H1 (cell line): ENCODE measurements at regions not wholly inside any gene's neighbourhood (a gene's known extent, or its start where the extent isn't known, plus 50 kb on each side); places are given as distances from the start of the nearest gene placed in this dataset.
"Not testable (repeated sequence)": the region's sequence is repeated elsewhere in the genome, so short reads cannot be mapped to it uniquely, and the experiment has no call there.

Experiments
- CTCF ChIA-PET: fragments of 300-600 bp; sonication (Branson Sonifier 250); formaldehyde crosslinking; loops from one replicate; lab custom pipeline; 2021; ENCODE audit not compliant: partially characterized antibody; lab: Charles Lee
- POLR2A ChIA-PET: fragments of 300-600 bp; sonication (Branson Sonifier 250); formaldehyde crosslinking; loops from one replicate; lab custom pipeline; 2021; ENCODE audit warnings: inconsistent platforms; ENCODE audit not compliant: partially characterized antibody; lab: Charles Lee
- DNase-seq, 2 experiments: peaks; one replicate each; pipeline versions ENCODE4 v3.0.0 to v3.0.0-alpha.2; 2010 to 2022; ENCODE audit warnings: low spot score in 2 of 2, low read depth in 1 of 2, mixed read lengths in 1 of 2
- FAIRE-seq: peaks from 2 replicates; lab custom pipeline; 2011; peaks lifted over from hg19 to GRCh38; lab: Jason Lieb, UNC
- H2AFZ ChIP-seq: 2 replicates; pipeline ENCODE4 v1.8.1; 2012; ENCODE audit warnings: low read length, inconsistent platforms
- H2AK5ac ChIP-seq: 2 replicates; pipeline ENCODE4 v1.6.1; 2013; ENCODE audit warnings: low read depth, low read length
- H2BK120ac ChIP-seq: replicated peaks from 2 replicates; pipeline ENCODE3; 2013; ENCODE audit warnings: low read depth, low read length, inconsistent platforms
- H2BK12ac ChIP-seq: 2 replicates; pipeline ENCODE4 v1.6.1; 2013; ENCODE audit warnings: low read depth, low read length
- H2BK15ac ChIP-seq: 2 replicates; pipeline ENCODE4 v1.6.1; 2013; ENCODE audit warnings: low read length
- H2BK20ac ChIP-seq: 2 replicates; pipeline ENCODE4 v1.6.1; 2013; ENCODE audit warnings: low read length
- H2BK5ac ChIP-seq: 2 replicates; pipeline ENCODE4 v1.6.1; 2013; ENCODE audit warnings: low read depth, low read length
- H3K14ac ChIP-seq: 2 replicates; pipeline ENCODE4 v1.6.1; 2013; ENCODE audit warnings: inconsistent platforms; ENCODE audit not compliant: insufficient read length
- H3K18ac ChIP-seq: 2 replicates; pipeline ENCODE4 v1.6.1; 2013; ENCODE audit warnings: low read length; ENCODE audit errors: extremely low read depth
- H3K23ac ChIP-seq: 2 replicates; pipeline ENCODE4 v1.6.1; 2013; ENCODE audit warnings: inconsistent platforms; ENCODE audit not compliant: insufficient read length
- H3K23me2 ChIP-seq: 2 replicates; pipeline ENCODE4 v1.6.1; 2013; ENCODE audit warnings: low read depth, low read length
- H3K27ac ChIP-seq: 2 replicates; pipeline ENCODE4 v1.6.1; 2011; ENCODE audit warnings: low read depth, low read length, inconsistent platforms
- H3K27me3 ChIP-seq, 4 experiments: replicated peaks in 1 of 4; 1 replicate in 1 of 4; 2 replicates in 3 of 4; pipeline versions ENCODE4 v1.6.1 to v1.8.1; 2011 to 2013; ENCODE audit warnings: low read length in 3 of 4, mild to moderate bottlenecking in 3 of 4, inconsistent platforms in 2 of 4, mixed read lengths in 2 of 4, moderate library complexity in 1 of 4; ENCODE audit not compliant: control insufficient read depth in 3 of 4, insufficient read depth in 3 of 4; ENCODE audit errors: extremely low read depth in 1 of 4
- H3K36me3 ChIP-seq, 4 experiments: 2 replicates each; pipeline versions ENCODE4 v1.6.1 to v1.8.1; 2011 to 2013; ENCODE audit warnings: mild to moderate bottlenecking in 4 of 4, low read length in 3 of 4, moderate library complexity in 2 of 4, control low read depth in 1 of 4, inconsistent platforms in 1 of 4; ENCODE audit not compliant: insufficient read depth in 4 of 4, control insufficient read depth in 2 of 4
- H3K4ac ChIP-seq: replicated peaks from 2 replicates; pipeline ENCODE3; 2013; ENCODE audit warnings: low read length, low read depth, mixed read lengths, inconsistent platforms; ENCODE audit not compliant: insufficient read length
- H3K4me1 ChIP-seq, 4 experiments: replicated peaks in 1 of 4; 1 replicate in 1 of 4; 2 replicates in 3 of 4; pipeline versions ENCODE4 v1.6.1 to v1.8.1; 2011 to 2013; ENCODE audit warnings: low read length in 3 of 4, inconsistent platforms in 2 of 4, mixed read lengths in 1 of 4; ENCODE audit not compliant: insufficient read depth in 4 of 4, control insufficient read depth in 3 of 4
- H3K4me2 ChIP-seq, 2 experiments: 2 replicates each; pipeline versions ENCODE4 v1.6.1 to v1.8.1; 2011 to 2013; ENCODE audit warnings: low read depth in 2 of 2, low read length in 2 of 2, control low read depth in 1 of 2, inconsistent platforms in 1 of 2, mild to moderate bottlenecking in 1 of 2; ENCODE audit not compliant: insufficient read depth in 1 of 2
- H3K4me3 ChIP-seq, 4 experiments: fragments of 200-600, 300-600 bp in 1 of 4; sonication (generic), shearing (Covaris generic), sonication (Bioruptor Twin) in 1 of 4; 2 replicates each; pipeline versions ENCODE4 v1.5.1 to v1.8.1; 2011 to 2016; ENCODE audit warnings: low read length in 4 of 4, low read depth in 3 of 4, control low read depth in 2 of 4, inconsistent platforms in 2 of 4, mild to moderate bottlenecking in 2 of 4, mixed read lengths in 1 of 4, moderate library complexity in 1 of 4; ENCODE audit not compliant: insufficient read depth in 2 of 4; ENCODE audit errors: extremely low read depth in 1 of 4
- H3K56ac ChIP-seq: replicated peaks from 2 replicates; pipeline ENCODE3; 2013; ENCODE audit warnings: low read depth, mild to moderate bottlenecking, mixed read lengths, low read length, inconsistent platforms; ENCODE audit not compliant: insufficient read length
- H3K79me1 ChIP-seq: 2 replicates; pipeline ENCODE4 v1.6.1; 2013; ENCODE audit warnings: low read depth, low read length, control low read depth
- H3K79me2 ChIP-seq, 2 experiments: 2 replicates each; pipeline versions ENCODE4 v1.6.1 to v1.8.1; 2012 to 2013; ENCODE audit warnings: low read length in 2 of 2, mild to moderate bottlenecking in 2 of 2, inconsistent platforms in 1 of 2; ENCODE audit not compliant: insufficient read depth in 2 of 2, control insufficient read depth in 1 of 2
- H3K9ac ChIP-seq, 4 experiments: replicated peaks in 1 of 4; 1 replicate in 1 of 4; 2 replicates in 3 of 4; pipeline versions ENCODE4 v1.6.1 to v1.8.1; 2011 to 2013; ENCODE audit warnings: low read depth in 3 of 4, low read length in 3 of 4, control low read depth in 2 of 4, mild to moderate bottlenecking in 2 of 4, moderate library complexity in 2 of 4, inconsistent platforms in 1 of 4; ENCODE audit errors: extremely low read depth in 1 of 4
- H3K9me3 ChIP-seq, 2 experiments: 2 replicates each; pipeline versions ENCODE4 v1.6.1 to v1.8.1; 2012 to 2013; ENCODE audit warnings: mild to moderate bottlenecking in 2 of 2, moderate library complexity in 2 of 2, control low read depth in 1 of 2, inconsistent platforms in 1 of 2, low read depth in 1 of 2, low read length in 1 of 2, mixed read lengths in 1 of 2; ENCODE audit not compliant: insufficient read depth in 2 of 2
- H4K20me1 ChIP-seq, 2 experiments: replicated peaks in 1 of 2; 2 replicates each; pipeline versions ENCODE3 to v1.8.1; 2011 to 2013; ENCODE audit warnings: inconsistent platforms in 2 of 2, low read length in 2 of 2, mild to moderate bottlenecking in 1 of 2; ENCODE audit not compliant: insufficient read depth in 2 of 2, control insufficient read depth in 1 of 2
- H4K5ac ChIP-seq: 2 replicates; pipeline ENCODE4 v1.6.1; 2013; ENCODE audit warnings: low read length, low read depth, mixed read lengths, inconsistent platforms; ENCODE audit not compliant: insufficient read length
- H4K8ac ChIP-seq: 2 replicates; pipeline ENCODE4 v1.8.0; 2013; ENCODE audit warnings: mild to moderate bottlenecking, moderate library complexity, low read length, inconsistent platforms; ENCODE audit not compliant: insufficient read depth; ENCODE audit errors: extremely low read depth
- H4K91ac ChIP-seq: replicated peaks from 2 replicates; pipeline ENCODE3; 2013; ENCODE audit warnings: low read length, mixed read lengths, inconsistent platforms; ENCODE audit not compliant: insufficient read length
- RAD21 ChIP-seq, 2 experiments: IDR thresholded peaks in 1 of 2; conservative IDR thresholded peaks in 1 of 2; 2 replicates each; pipeline ENCODE4 v1.6.1; 2011; ENCODE audit warnings: low read depth in 2 of 2, low read length in 2 of 2, improper control_type of control experiment in 1 of 2, inconsistent platforms in 1 of 2, mild to moderate bottlenecking in 1 of 2, moderate library complexity in 1 of 2
- WGBS, 2 experiments: shearing (Covaris generic) in 1 of 2; methylation state at CpG; one replicate each; pipeline versions ENCODE4 v1.1.6 to v1.1.7; 2013 to 2015; ENCODE audit warnings: low lambda C conversion rate in 2 of 2, mixed read lengths in 2 of 2, inconsistent platforms in 1 of 2, low coverage in 1 of 2, missing lambda C conversion rate in 1 of 2; ENCODE audit not compliant: insufficient replicate concordance in 2 of 2, insufficient coverage in 1 of 2, insufficient read length in 1 of 2; ENCODE audit errors: extremely low coverage in 1 of 2, missing lambda C conversion rate in 1 of 2; 5-methylcytosine and 5-hydroxymethylcytosine counted together
- TF ChIP-seq, protein P1 (sequence below), 3 experiments: IDR thresholded peaks; 1 replicate in 2 of 3; 2 replicates in 1 of 3; pipeline versions ENCODE4 v1.5.1 to v1.6.1; 2011; ENCODE audit warnings: low read length in 3 of 3, mild to moderate bottlenecking in 3 of 3, inconsistent platforms in 2 of 3, low read depth in 1 of 3, moderate library complexity in 1 of 3; ENCODE audit not compliant: insufficient read depth in 1 of 3; ENCODE audit errors: control extremely low read depth in 1 of 3

DNA sequence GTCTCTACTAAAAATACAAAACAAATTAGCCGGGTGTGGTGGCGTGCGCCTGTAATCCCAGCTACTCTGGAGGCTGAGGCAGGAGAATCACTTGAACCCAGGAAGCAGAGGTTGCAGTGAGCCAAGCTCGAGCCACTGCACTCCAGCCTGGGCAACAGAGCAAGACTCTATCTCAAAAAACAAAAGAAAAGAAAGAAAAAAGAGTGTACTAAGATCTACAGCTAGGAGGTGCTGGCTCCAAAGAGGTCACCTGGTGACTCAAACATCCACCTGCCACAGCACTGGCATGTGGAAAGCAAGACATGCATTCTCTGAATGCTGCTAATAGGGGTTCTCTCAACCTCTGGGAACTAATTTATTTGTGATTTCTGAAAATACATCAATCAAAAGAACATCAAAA, 167.5 kb upstream of the MARCKS start:
- H3K4me3 ChIP-seq, H3K9ac ChIP-seq, H3K14ac ChIP-seq, DNase-seq, H3K4ac ChIP-seq, H4K91ac ChIP-seq, POLR2A ChIA-PET, H2BK15ac ChIP-seq, H3K4me2 ChIP-seq, H3K79me2 ChIP-seq, H4K20me1 ChIP-seq, H3K18ac ChIP-seq, H3K23ac ChIP-seq, H2BK20ac ChIP-seq, H2AK5ac ChIP-seq, H3K36me3 ChIP-seq, H3K4me1 ChIP-seq, H3K23me2 ChIP-seq, H4K8ac ChIP-seq, H2BK12ac ChIP-seq, H2BK120ac ChIP-seq, H4K5ac ChIP-seq, FAIRE-seq, H2AFZ ChIP-seq, H3K56ac ChIP-seq, H3K79me1 ChIP-seq, H3K9me3 ChIP-seq, H2BK5ac ChIP-seq, H3K27ac ChIP-seq, H3K27me3 ChIP-seq: not testable (repeated sequence)
- 93% methylated on average over 4 of the region's 4 CpGs; no CpG with 5 or more reads in 1 of the 2 experiments for WGBS, 2 experiments
- TF ChIP-seq, protein P1, sequence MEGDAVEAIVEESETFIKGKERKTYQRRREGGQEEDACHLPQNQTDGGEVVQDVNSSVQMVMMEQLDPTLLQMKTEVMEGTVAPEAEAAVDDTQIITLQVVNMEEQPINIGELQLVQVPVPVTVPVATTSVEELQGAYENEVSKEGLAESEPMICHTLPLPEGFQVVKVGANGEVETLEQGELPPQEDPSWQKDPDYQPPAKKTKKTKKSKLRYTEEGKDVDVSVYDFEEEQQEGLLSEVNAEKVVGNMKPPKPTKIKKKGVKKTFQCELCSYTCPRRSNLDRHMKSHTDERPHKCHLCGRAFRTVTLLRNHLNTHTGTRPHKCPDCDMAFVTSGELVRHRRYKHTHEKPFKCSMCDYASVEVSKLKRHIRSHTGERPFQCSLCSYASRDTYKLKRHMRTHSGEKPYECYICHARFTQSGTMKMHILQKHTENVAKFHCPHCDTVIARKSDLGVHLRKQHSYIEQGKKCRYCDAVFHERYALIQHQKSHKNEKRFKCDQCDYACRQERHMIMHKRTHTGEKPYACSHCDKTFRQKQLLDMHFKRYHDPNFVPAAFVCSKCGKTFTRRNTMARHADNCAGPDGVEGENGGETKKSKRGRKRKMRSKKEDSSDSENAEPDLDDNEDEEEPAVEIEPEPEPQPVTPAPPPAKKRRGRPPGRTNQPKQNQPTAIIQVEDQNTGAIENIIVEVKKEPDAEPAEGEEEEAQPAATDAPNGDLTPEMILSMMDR (IDR thresholded peaks at IDR 0.05; ENCODE audit: control extremely low read depth in 1 of 3, insufficient read depth in 1 of 3, low read depth in 1 of 3, low read length in 3 of 3): peak in 1 of 3 experiments; percentile 28; a peak in 1 of 4 replicates
- peak; percentile 34 to 46 for TF ChIP-seq RAD21 (IDR thresholded peaks at IDR 0.05 in 1 of 2, conservative IDR thresholded peaks at IDR 0.05 in 1 of 2; ENCODE audit: low read depth in 2 of 2, low read length in 2 of 2)
- CTCF ChIA-PET: interaction anchor here (0.7 to 1.7 kb wide), 3 partner anchors 154 to 189 kb away, joined by 4 to 5 read pairs (median 5); no protein-coding TSS in a partner anchor
